H9 (cell line): ENCODE measurements at regions not wholly inside any gene's neighbourhood (a gene's known extent, or its start where the extent isn't known, plus 50 kb on each side); places are given as distances from the start of the nearest gene placed in this dataset.

Source experiments
- DNase-seq: peaks from one replicate; pipeline ENCODE4 v3.0.0-alpha.2; 2017
- H2AFZ ChIP-seq: one replicate; pipeline ENCODE4 v1.6.1; 2013; ENCODE audit warnings: mild to moderate bottlenecking, low read length, control low read depth, moderate library complexity
- H2AK5ac ChIP-seq: 2 replicates; pipeline ENCODE4 v1.6.1; 2013; ENCODE audit warnings: low read length, control low read depth, mixed read lengths; ENCODE audit not compliant: insufficient read length
- H2BK120ac ChIP-seq: one replicate; pipeline ENCODE4 v1.6.1; 2013; ENCODE audit warnings: low read depth, mild to moderate bottlenecking, low read length, control low read depth, inconsistent platforms; ENCODE audit not compliant: poor library complexity, severe bottlenecking
- H2BK12ac ChIP-seq: 2 replicates; pipeline ENCODE4 v1.6.1; 2013; ENCODE audit warnings: low read length, control low read depth, mixed read lengths, low read depth; ENCODE audit not compliant: insufficient read length
- H2BK15ac ChIP-seq: 2 replicates; pipeline ENCODE4 v1.6.1; 2013; ENCODE audit warnings: low read depth, low read length, control low read depth
- H2BK20ac ChIP-seq: one replicate; pipeline ENCODE4 v1.6.1; 2013; ENCODE audit warnings: low read depth, mild to moderate bottlenecking, low read length, control low read depth, inconsistent platforms; ENCODE audit not compliant: poor library complexity, severe bottlenecking
- H2BK5ac ChIP-seq: 2 replicates; pipeline ENCODE4 v1.6.1; 2013; ENCODE audit warnings: low read length, control low read depth, mixed read lengths; ENCODE audit not compliant: insufficient read length
- H3K14ac ChIP-seq: 2 replicates; pipeline ENCODE4 v1.6.1; 2013; ENCODE audit warnings: low read length, control low read depth; ENCODE audit not compliant: insufficient read depth
- H3K18ac ChIP-seq: 2 replicates; pipeline ENCODE4 v1.6.1; 2013; ENCODE audit warnings: low read depth, mild to moderate bottlenecking, mixed read lengths, low read length, control low read depth; ENCODE audit not compliant: insufficient read length
- H3K23ac ChIP-seq: 2 replicates; pipeline ENCODE4 v1.6.1; 2013; ENCODE audit warnings: low read length, control low read depth, mixed read lengths, low read depth; ENCODE audit not compliant: insufficient read length
- H3K23me2 ChIP-seq: 2 replicates; pipeline ENCODE4 v1.6.1; 2013; ENCODE audit warnings: low read depth, mild to moderate bottlenecking, mixed read lengths, low read length, control low read depth; ENCODE audit not compliant: insufficient read length, poor library complexity, severe bottlenecking
- H3K27ac ChIP-seq: 2 replicates; pipeline ENCODE4 v1.5.1; 2013; ENCODE audit warnings: low read length, control low read depth, mixed read lengths, low read depth; ENCODE audit not compliant: insufficient read length
- H3K27me3 ChIP-seq: 2 replicates; pipeline ENCODE4 v1.6.1; 2013; ENCODE audit warnings: low read length, control low read depth, inconsistent platforms; ENCODE audit not compliant: insufficient read depth
- H3K4ac ChIP-seq: 2 replicates; pipeline ENCODE4 v1.6.1; 2013; ENCODE audit warnings: low read depth, mild to moderate bottlenecking, control low read depth, inconsistent platforms, low read length, moderate library complexity
- H3K4me1 ChIP-seq: 2 replicates; pipeline ENCODE4 v1.6.1; 2013; ENCODE audit warnings: low read length, control low read depth, inconsistent platforms; ENCODE audit not compliant: insufficient read depth
- H3K4me2 ChIP-seq: 2 replicates; pipeline ENCODE4 v1.6.1; 2013; ENCODE audit warnings: low read length, control low read depth, mixed read lengths; ENCODE audit not compliant: insufficient read length, insufficient read depth
- H3K56ac ChIP-seq: 2 replicates; pipeline ENCODE4 v1.6.1; 2013; ENCODE audit warnings: low read depth, mild to moderate bottlenecking, mixed read lengths, low read length, control low read depth; ENCODE audit not compliant: insufficient read length
- H3K79me1 ChIP-seq: 2 replicates; pipeline ENCODE4 v1.6.1; 2013; ENCODE audit warnings: low read depth, mild to moderate bottlenecking, moderate library complexity, low read length, control low read depth, inconsistent platforms; ENCODE audit not compliant: insufficient read depth, poor library complexity, severe bottlenecking
- H3K79me2 ChIP-seq: 2 replicates; pipeline ENCODE4 v1.6.1; 2013; ENCODE audit warnings: low read length, control low read depth, inconsistent platforms; ENCODE audit not compliant: insufficient read depth
- H3K9ac ChIP-seq: 2 replicates; pipeline ENCODE4 v1.6.1; 2013; ENCODE audit warnings: low read length, control low read depth, mixed read lengths; ENCODE audit not compliant: insufficient read length; ENCODE audit errors: extremely low read depth
- H3K9me3 ChIP-seq: one replicate; pipeline ENCODE4 v1.6.1; 2013; ENCODE audit warnings: low read depth, low read length, inconsistent platforms; ENCODE audit not compliant: control insufficient read depth
- H3T11ph ChIP-seq: one replicate; pipeline ENCODE4 v1.6.1; 2013; ENCODE audit warnings: mild to moderate bottlenecking, low read length, control low read depth, inconsistent platforms
- H4K20me1 ChIP-seq: one replicate; pipeline ENCODE4 v1.6.1; 2013; ENCODE audit not compliant: control insufficient read depth, insufficient read length, insufficient read depth
- H4K5ac ChIP-seq: 2 replicates; pipeline ENCODE4 v1.6.1; 2013; ENCODE audit warnings: low read depth, mild to moderate bottlenecking, mixed read lengths, low read length, control low read depth; ENCODE audit not compliant: insufficient read length
- H4K8ac ChIP-seq: replicated peaks from 2 replicates; pipeline ENCODE4 v1.6.1; 2013; ENCODE audit warnings: low read length, control low read depth, mixed read lengths, low read depth; ENCODE audit not compliant: insufficient read length
- H4K91ac ChIP-seq: 2 replicates; pipeline ENCODE4 v1.6.1; 2013; ENCODE audit warnings: low read depth, mild to moderate bottlenecking, moderate library complexity, mixed read lengths, low read length, control low read depth; ENCODE audit not compliant: insufficient read length
- H3K27ac Mint-ChIP-seq, 3 experiments: 2 replicates in 2 of 3; 3 replicates in 1 of 3; pipeline ENCODE4 v1.8.0; 2020 to 2021; ENCODE audit warnings: mixed read lengths in 3 of 3, mild to moderate bottlenecking in 1 of 3, moderate library complexity in 1 of 3
- H3K27me3 Mint-ChIP-seq: 2 replicates; pipeline ENCODE4 v1.8.0; 2021; ENCODE audit warnings: low read depth, mild to moderate bottlenecking, moderate library complexity, mixed read lengths
- H3K36me3 Mint-ChIP-seq, 3 experiments: 2 replicates in 2 of 3; 3 replicates in 1 of 3; pipeline ENCODE4 v1.8.0; 2020 to 2021; ENCODE audit warnings: low read depth in 3 of 3, mixed read lengths in 3 of 3; ENCODE audit not compliant: insufficient read depth in 1 of 3
- H3K4me1 Mint-ChIP-seq, 2 experiments: 2 replicates each; pipeline ENCODE4 v1.8.0; 2020; ENCODE audit warnings: mixed read lengths in 2 of 2
- H3K4me3 Mint-ChIP-seq, 2 experiments: 2 replicates in 1 of 2; 3 replicates in 1 of 2; pipeline ENCODE4 v1.8.0; 2020 to 2021; ENCODE audit warnings: mild to moderate bottlenecking in 2 of 2, mixed read lengths in 2 of 2, moderate library complexity in 1 of 2
- H3K9me3 Mint-ChIP-seq, 2 experiments: 2 replicates in 1 of 2; 3 replicates in 1 of 2; pipeline ENCODE4 v1.8.0; 2020; ENCODE audit warnings: mild to moderate bottlenecking in 2 of 2, mixed read lengths in 2 of 2, moderate library complexity in 1 of 2
- WGBS: extraction: QIAGEN DNeasy Blood & Tissue Kit; methylation state at CpG from one replicate; pipeline ENCODE4 v1.1.7; 2013; ENCODE audit warnings: missing lambda C conversion rate, low lambda C conversion rate, mixed read lengths; ENCODE audit not compliant: insufficient read length; ENCODE audit errors: extremely low coverage; 5-methylcytosine and 5-hydroxymethylcytosine counted together
- TF ChIP-seq, protein P1 (sequence below): fragments of 200-600 bp; sonication (generic); conservative IDR thresholded peaks from 3 replicates; pipeline ENCODE4 v1.8.0; 2021; ENCODE audit warnings: antibody characterized with exemption, mild to moderate bottlenecking

- H4K20me1 ChIP-seq = no peaks in the 10 kb centered on the region
- H2AFZ ChIP-seq = no peak overlapping the region
- H3K56ac ChIP-seq = no peak overlapping the region
- H3K79me2 ChIP-seq = no peaks in the 10 kb centered on the region
- WGBS = no CpG with 5 or more reads among the region's 1 CpG
- no peaks in the 10 kb centered on the region for H3K23me2 ChIP-seq
- no peak overlapping the region for H2BK12ac ChIP-seq
- no peak overlapping the region for H2BK120ac ChIP-seq
- no peak overlapping the region for H2BK5ac ChIP-seq
- H3K4ac ChIP-seq = no peak overlapping the region
- H3K23ac ChIP-seq = no peak overlapping the region
- H4K8ac ChIP-seq = no peak overlapping the region
- H3K27ac ChIP-seq = no peak overlapping the region
- no peak overlapping the region for H4K91ac ChIP-seq
- no peak overlapping the region for H3K18ac ChIP-seq
- no peak overlapping the region for H3K27ac Mint-ChIP-seq
- H3K79me1 ChIP-seq = no peaks in the 10 kb centered on the region
- no peaks in the 10 kb centered on the region for H3K27me3 ChIP-seq
- no peak overlapping the region for H2BK15ac ChIP-seq
- H4K5ac ChIP-seq = no peak overlapping the region
- TF ChIP-seq, protein P1, sequence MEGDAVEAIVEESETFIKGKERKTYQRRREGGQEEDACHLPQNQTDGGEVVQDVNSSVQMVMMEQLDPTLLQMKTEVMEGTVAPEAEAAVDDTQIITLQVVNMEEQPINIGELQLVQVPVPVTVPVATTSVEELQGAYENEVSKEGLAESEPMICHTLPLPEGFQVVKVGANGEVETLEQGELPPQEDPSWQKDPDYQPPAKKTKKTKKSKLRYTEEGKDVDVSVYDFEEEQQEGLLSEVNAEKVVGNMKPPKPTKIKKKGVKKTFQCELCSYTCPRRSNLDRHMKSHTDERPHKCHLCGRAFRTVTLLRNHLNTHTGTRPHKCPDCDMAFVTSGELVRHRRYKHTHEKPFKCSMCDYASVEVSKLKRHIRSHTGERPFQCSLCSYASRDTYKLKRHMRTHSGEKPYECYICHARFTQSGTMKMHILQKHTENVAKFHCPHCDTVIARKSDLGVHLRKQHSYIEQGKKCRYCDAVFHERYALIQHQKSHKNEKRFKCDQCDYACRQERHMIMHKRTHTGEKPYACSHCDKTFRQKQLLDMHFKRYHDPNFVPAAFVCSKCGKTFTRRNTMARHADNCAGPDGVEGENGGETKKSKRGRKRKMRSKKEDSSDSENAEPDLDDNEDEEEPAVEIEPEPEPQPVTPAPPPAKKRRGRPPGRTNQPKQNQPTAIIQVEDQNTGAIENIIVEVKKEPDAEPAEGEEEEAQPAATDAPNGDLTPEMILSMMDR = no peak
- no peaks in the 10 kb centered on the region for H3K9me3 ChIP-seq
- no peaks in the 10 kb centered on the region for H3K4me1 Mint-ChIP-seq
- H2BK20ac ChIP-seq = no peak overlapping the region
- H3K9ac ChIP-seq = no peak overlapping the region
- no peak overlapping the region for H3T11ph ChIP-seq
- no peaks in the 10 kb centered on the region for H3K4me1 ChIP-seq
- H3K36me3 Mint-ChIP-seq = peaks cover 0 to 2% (median 0%) of the 10 kb centered on the region in 3 experiments; a peak in 2 of 7 replicates
- H3K27me3 Mint-ChIP-seq = no peaks in the 10 kb centered on the region
- no peak overlapping the region for H2AK5ac ChIP-seq
- peaks cover 0 to 2% of the 10 kb centered on the region in 2 experiments; a peak in 3 of 5 replicates for H3K9me3 Mint-ChIP-seq
- no peak overlapping the region for H3K4me3 Mint-ChIP-seq
- H3K14ac ChIP-seq = no peak overlapping the region
- no peak overlapping the region for H3K4me2 ChIP-seq
- DNase-seq = no peak
Observed at GRCh38 chr4:45713996-45714395, 409.9 kb downstream of the GABRG1 start.
